ENCODE measurements at regions not wholly inside any gene's neighbourhood (a gene's known extent, or its start where the extent isn't known, plus 50 kb on each side); places are given as distances from the start of the nearest gene placed in this dataset.

GRCh38 chr14:62018606-62019005, 256.4 kb downstream of the SNAPC1 start:
- intact Hi-C loops (cut with micrococcal nuclease; ENCODE audit: unreplicated experiment): no loop called here
- POLR2A ChIA-PET: no interaction called here
- H3K27me3 Mint-ChIP-seq (ENCODE audit: insufficient read depth, unreplicated experiment): no peaks in the 10 kb centered on the region
- no peak for TF ChIP-seq CTCF (IDR thresholded peaks at IDR 0.05; ENCODE audit: insufficient read depth in 1 of 2, low read depth in 1 of 2, low read length in 1 of 2, severe bottlenecking in 1 of 2, unreplicated experiment in 1 of 2)
- H3K4me1 Mint-ChIP-seq (ENCODE audit: low read depth, unreplicated experiment): peaks cover 13% of the 10 kb centered on the region
- H3K9me3 Mint-ChIP-seq (ENCODE audit: unreplicated experiment): no peaks in the 10 kb centered on the region
- H3K36me3 Mint-ChIP-seq (ENCODE audit: insufficient read depth, unreplicated experiment): peaks cover 4% of the 10 kb centered on the region
- Histone ChIP-seq H3K4me1 (no peaks in the 10 kb centered on the region), H3K27me3 (replicated peaks; ENCODE audit: control insufficient read depth, insufficient read depth, low read length) (no peaks in the 10 kb centered on the region), H3K4me3 (ENCODE audit: low read depth, low read length) (no peak overlapping the region), H3K9me3 (no peaks in the 10 kb centered on the region), H3K36me3 (ENCODE audit: control insufficient read depth, insufficient read depth, low read length) (no peaks in the 10 kb centered on the region)
- no peak for DNase-seq
- H3K27ac Mint-ChIP-seq (ENCODE audit: unreplicated experiment): no peak overlapping the region
- H3K4me3 Mint-ChIP-seq (ENCODE audit: unreplicated experiment): no peak overlapping the region
- no TSS peak for BruUV-seq (replicated peaks)
- CTCF ChIA-PET: no interaction called here

- no peak for TF ChIP-seq CTCF (IDR thresholded peaks at IDR 0.05; ENCODE audit: insufficient read depth in 1 of 2, low read depth in 1 of 2, low read length in 1 of 2, severe bottlenecking in 1 of 2, unreplicated experiment in 1 of 2)
- H3K4me1 ChIP-seq: peaks cover 13% of the 10 kb centered on the region; the same call in 1 of the 2 replicates
- H3K36me3 ChIP-seq (ENCODE audit: control insufficient read depth, insufficient read depth, low read length): no peaks in the 10 kb centered on the region
- DNase-seq: no peak
- H3K4me3 ChIP-seq (ENCODE audit: low read depth, low read length): no peak overlapping the region
- ChIA-PET POLR2A (no interaction called here), CTCF (no interaction called here)
- peaks cover 12% of the 10 kb centered on the region for H3K4me1 Mint-ChIP-seq (ENCODE audit: low read depth, unreplicated experiment)
- no peak overlapping the region for H3K27ac Mint-ChIP-seq (ENCODE audit: unreplicated experiment)
- no TSS peak for BruUV-seq (replicated peaks)
- H3K4me3 Mint-ChIP-seq (ENCODE audit: unreplicated experiment): no peak overlapping the region
- peaks cover 3% of the 10 kb centered on the region; the same call in 1 of the 2 replicates for H3K9me3 ChIP-seq
- intact Hi-C loops (cut with micrococcal nuclease; ENCODE audit: unreplicated experiment): no loop called here
- H3K36me3 Mint-ChIP-seq (ENCODE audit: insufficient read depth, unreplicated experiment): peaks cover 3% of the 10 kb centered on the region
- H3K27me3 Mint-ChIP-seq (ENCODE audit: insufficient read depth, unreplicated experiment): no peaks in the 10 kb centered on the region
- no peaks in the 10 kb centered on the region for H3K27me3 ChIP-seq (replicated peaks; ENCODE audit: control insufficient read depth, insufficient read depth, low read length)
- H3K9me3 Mint-ChIP-seq (ENCODE audit: unreplicated experiment): no peaks in the 10 kb centered on the region
These were observed 265.7 kb downstream of the SNAPC1 start for GRCh38 chr14:62027958-62028357.

- Mint-ChIP-seq H3K36me3 (ENCODE audit: insufficient read depth, unreplicated experiment) (no peaks in the 10 kb centered on the region), H3K27me3 (ENCODE audit: insufficient read depth, unreplicated experiment) (no peaks in the 10 kb centered on the region), H3K9me3 (ENCODE audit: unreplicated experiment) (no peaks in the 10 kb centered on the region), H3K27ac (ENCODE audit: unreplicated experiment) (no peak overlapping the region), H3K4me1 (ENCODE audit: low read depth, unreplicated experiment) (no peaks in the 10 kb centered on the region), H3K4me3 (ENCODE audit: unreplicated experiment) (no peak overlapping the region)
- peak in 1 of 2 experiments; percentile 24 for DNase-seq
- ChIA-PET POLR2A (no interaction called here), CTCF (no interaction called here)
- no peak overlapping the region for H3K4me3 ChIP-seq (ENCODE audit: low read depth, low read length)
- H3K36me3 ChIP-seq (ENCODE audit: control insufficient read depth, insufficient read depth, low read length): no peaks in the 10 kb centered on the region
- H3K9me3 ChIP-seq: peaks cover 3% of the 10 kb centered on the region; the same call in 1 of the 2 replicates
- BruUV-seq (replicated peaks): no TSS peak
- intact Hi-C loops (cut with micrococcal nuclease; ENCODE audit: unreplicated experiment): no loop called here
- TF ChIP-seq CTCF (IDR thresholded peaks at IDR 0.05; ENCODE audit: insufficient read depth in 1 of 2, low read depth in 1 of 2, low read length in 1 of 2, severe bottlenecking in 1 of 2, unreplicated experiment in 1 of 2): no peak
- H3K27me3 ChIP-seq (replicated peaks; ENCODE audit: control insufficient read depth, insufficient read depth, low read length): no peaks in the 10 kb centered on the region
- peaks cover 13% of the 10 kb centered on the region; the same call in 1 of the 2 replicates for H3K4me1 ChIP-seq
These were observed 267.3 kb downstream of the SNAPC1 start for GRCh38 chr14:62029569-62029924.
